ENCODE measurements at regions not wholly inside any gene's neighbourhood (a gene's known extent, or its start where the extent isn't known, plus 50 kb on each side); places are given as distances from the start of the nearest gene placed in this dataset.

DNA sequence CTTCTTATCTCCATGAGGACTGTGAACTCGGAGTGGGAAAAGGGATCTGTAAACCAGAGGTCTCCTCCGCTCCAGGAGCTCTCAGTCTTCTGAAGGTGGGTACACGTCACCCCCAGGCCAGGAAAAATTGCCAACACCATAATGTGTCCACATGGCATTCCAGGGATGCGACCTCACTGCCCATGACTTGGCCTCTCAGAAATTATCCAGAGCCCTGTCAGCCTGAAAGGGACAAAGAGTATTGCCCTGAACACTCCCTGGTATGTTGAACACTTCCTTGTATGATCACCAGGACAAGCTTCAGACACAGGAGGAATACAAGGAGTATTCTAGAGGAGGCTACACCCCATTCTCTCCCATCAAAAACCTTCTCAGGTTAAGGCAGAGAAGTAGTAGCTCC lies 81.0 kb upstream of the SLC7A1 start:
- no peak for TF ChIP-seq CTCF (IDR thresholded peaks at IDR 0.05)
- TF ChIP-seq EZH2phosphoT487 (IDR thresholded peaks at IDR 0.05) = no peak

Measured in neural progenitor cell (in vitro differentiated cells).